ENCODE measurements at regions not wholly inside any gene's neighbourhood (a gene's known extent, or its start where the extent isn't known, plus 50 kb on each side); places are given as distances from the start of the nearest gene placed in this dataset.

- no peak for DNase-seq (ENCODE audit: low read depth)
These were observed 1498.5 kb upstream of the TMEM132C start for GRCh38 chr12:126768517-126768916.

GRCh38 chr12:126770188-126770587, 1496.8 kb upstream of the TMEM132C start:
- no peak for DNase-seq (ENCODE audit: low read depth)

- DNase-seq (ENCODE audit: low read depth), result peak; percentile 9
These were observed 1494.7 kb upstream of the TMEM132C start for GRCh38 chr12:126772171-126772864.

- DNase-seq (ENCODE audit: low read depth), result no peak
These were observed 1494.0 kb upstream of the TMEM132C start for GRCh38 chr12:126773012-126773411.

- DNase-seq (ENCODE audit: low read depth), result no peak
These were observed 1493.5 kb upstream of the TMEM132C start for GRCh38 chr12:126773491-126773890.

GRCh38 chr12:126776026-126776655, 1490.8 kb upstream of the TMEM132C start:
- DNase-seq (ENCODE audit: low read depth), result no peak

GRCh38 chr12:126780343-126780742, 1486.6 kb upstream of the TMEM132C start:
- no peak for DNase-seq (ENCODE audit: low read depth)

GRCh38 chr12:126781593-126781992, 1485.4 kb upstream of the TMEM132C start:
- no peak for DNase-seq (ENCODE audit: low read depth)

GRCh38 chr12:126782083-126782482, 1484.9 kb upstream of the TMEM132C start:
- DNase-seq (ENCODE audit: low read depth), result no peak

GRCh38 chr12:126784328-126784921, 1482.5 kb upstream of the TMEM132C start:
- no peak for DNase-seq (ENCODE audit: low read depth)

- no peak for DNase-seq (ENCODE audit: low read depth)
These were observed 1477.0 kb upstream of the TMEM132C start for GRCh38 chr12:126789963-126790362.

- DNase-seq (ENCODE audit: low read depth), result no peak
These were observed 1475.8 kb upstream of the TMEM132C start for GRCh38 chr12:126791122-126791521.

GRCh38 chr12:126792411-126792810, 1474.6 kb upstream of the TMEM132C start:
- no peak for DNase-seq (ENCODE audit: low read depth)

GRCh38 chr12:126797525-126797924, 1469.4 kb upstream of the TMEM132C start:
- no peak for DNase-seq (ENCODE audit: low read depth)

GRCh38 chr12:126798449-126798848, 1468.5 kb upstream of the TMEM132C start:
- no peak for DNase-seq (ENCODE audit: low read depth)

- no peak for DNase-seq (ENCODE audit: low read depth)
These were observed 1459.6 kb upstream of the TMEM132C start for GRCh38 chr12:126807312-126807865.

- no peak for DNase-seq (ENCODE audit: low read depth)
These were observed 1455.6 kb upstream of the TMEM132C start for GRCh38 chr12:126811391-126811790.

- no peak for DNase-seq (ENCODE audit: low read depth)
These were observed 1447.4 kb upstream of the TMEM132C start for GRCh38 chr12:126819554-126819953.

GRCh38 chr12:126830778-126831680, 1435.9 kb upstream of the TMEM132C start:
- no peak for DNase-seq (ENCODE audit: low read depth)

GRCh38 chr12:126837697-126838096, 1429.3 kb upstream of the TMEM132C start:
- DNase-seq (ENCODE audit: low read depth), result no peak

GRCh38 chr12:126843915-126844669, 1422.9 kb upstream of the TMEM132C start:
- DNase-seq (ENCODE audit: low read depth), result no peak
